ENCODE measurements at regions not wholly inside any gene's neighbourhood (a gene's known extent, or its start where the extent isn't known, plus 50 kb on each side); places are given as distances from the start of the nearest gene placed in this dataset.

DNA sequence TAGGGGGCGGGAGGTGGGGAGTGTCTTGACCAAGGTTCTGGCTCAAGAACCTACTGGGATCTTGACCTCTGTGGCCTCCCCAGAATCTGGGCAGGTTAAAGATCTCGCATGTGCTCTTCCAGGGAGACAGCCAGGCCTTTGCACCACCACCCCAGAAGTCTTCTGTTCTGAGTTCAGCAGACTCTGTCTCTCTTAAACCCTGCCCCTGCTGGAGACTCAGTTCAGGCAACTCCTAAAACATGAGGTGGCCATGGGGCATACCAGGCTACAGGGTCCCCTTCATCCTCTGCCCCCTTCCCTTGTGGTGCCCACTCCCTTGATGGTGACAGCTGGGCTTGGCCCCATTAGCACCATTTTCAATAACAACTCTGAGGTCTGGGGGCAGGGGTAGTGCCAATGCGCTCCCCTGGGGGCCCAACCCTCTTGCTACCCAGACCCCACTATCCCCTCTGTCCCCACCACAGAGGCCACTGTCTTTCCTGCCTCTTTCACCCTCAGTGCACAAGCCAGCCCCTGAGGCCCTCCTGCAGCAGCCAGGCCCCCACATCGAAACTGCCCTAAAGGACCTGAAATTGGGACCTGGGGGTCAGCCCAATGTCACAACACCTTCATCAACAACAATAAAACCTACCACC lies 132.7 kb upstream of the RUNX3 start:
- Histone ChIP-seq H2BK20ac (ENCODE audit: low read depth, low read length, poor library complexity, severe bottlenecking) (no peak overlapping the region), H3K14ac (ENCODE audit: insufficient read depth, low read length) (no peak overlapping the region), H4K20me1 (ENCODE audit: control insufficient read depth, insufficient read depth, insufficient read length) (no peaks in the 10 kb centered on the region), H2BK12ac (ENCODE audit: insufficient read length, low read depth, low read length) (no peak overlapping the region), H3K23ac (ENCODE audit: insufficient read length, low read depth, low read length) (no peak overlapping the region), H2BK15ac (ENCODE audit: low read depth, low read length) (no peak overlapping the region), H3K23me2 (ENCODE audit: insufficient read length, low read depth, low read length, poor library complexity, severe bottlenecking) (no peaks in the 10 kb centered on the region), H4K91ac (ENCODE audit: insufficient read length, low read depth, low read length) (no peak overlapping the region), H2BK5ac (ENCODE audit: insufficient read length, low read length) (no peak overlapping the region), H2BK120ac (ENCODE audit: low read depth, low read length, poor library complexity, severe bottlenecking) (no peak overlapping the region), H2AK5ac (ENCODE audit: insufficient read length, low read length) (no peak overlapping the region), H3K27ac (ENCODE audit: insufficient read length, low read depth, low read length) (no peak overlapping the region), H3K18ac (ENCODE audit: insufficient read length, low read depth, low read length) (no peak overlapping the region), H3K4me2 (ENCODE audit: insufficient read depth, insufficient read length, low read length) (no peak overlapping the region), H4K5ac (ENCODE audit: insufficient read length, low read depth, low read length) (no peak overlapping the region), H3K9ac (ENCODE audit: extremely low read depth, insufficient read length, low read length) (no peak overlapping the region), H3K79me2 (ENCODE audit: insufficient read depth, low read length) (no peaks in the 10 kb centered on the region), H3T11ph (ENCODE audit: low read length) (no peak overlapping the region), H3K4me1 (ENCODE audit: insufficient read depth, low read length) (no peaks in the 10 kb centered on the region), H3K9me3 (ENCODE audit: control insufficient read depth, low read depth, low read length) (no peaks in the 10 kb centered on the region), H3K79me1 (ENCODE audit: insufficient read depth, low read depth, low read length, poor library complexity, severe bottlenecking) (no peaks in the 10 kb centered on the region), H3K56ac (ENCODE audit: insufficient read length, low read depth, low read length) (no peak overlapping the region), H3K4ac (ENCODE audit: low read depth, low read length) (no peak overlapping the region), H2AFZ (ENCODE audit: low read length) (no peak overlapping the region), H3K27me3 (ENCODE audit: insufficient read depth, low read length) (no peaks in the 10 kb centered on the region), H4K8ac (replicated peaks; ENCODE audit: insufficient read length, low read depth, low read length) (no peak overlapping the region)
- Mint-ChIP-seq H3K27me3 (ENCODE audit: low read depth) (peaks cover 9% of the 10 kb centered on the region), H3K27ac (no peak overlapping the region), H3K9me3 (no peaks in the 10 kb centered on the region), H3K4me3 (no peak overlapping the region), H3K4me1 (peaks cover 12 to 21% of the 10 kb centered on the region in 2 experiments), H3K36me3 (ENCODE audit: insufficient read depth in 1 of 3, low read depth in 3 of 3) (no peaks in the 10 kb centered on the region)
- TF ChIP-seq, protein P1, sequence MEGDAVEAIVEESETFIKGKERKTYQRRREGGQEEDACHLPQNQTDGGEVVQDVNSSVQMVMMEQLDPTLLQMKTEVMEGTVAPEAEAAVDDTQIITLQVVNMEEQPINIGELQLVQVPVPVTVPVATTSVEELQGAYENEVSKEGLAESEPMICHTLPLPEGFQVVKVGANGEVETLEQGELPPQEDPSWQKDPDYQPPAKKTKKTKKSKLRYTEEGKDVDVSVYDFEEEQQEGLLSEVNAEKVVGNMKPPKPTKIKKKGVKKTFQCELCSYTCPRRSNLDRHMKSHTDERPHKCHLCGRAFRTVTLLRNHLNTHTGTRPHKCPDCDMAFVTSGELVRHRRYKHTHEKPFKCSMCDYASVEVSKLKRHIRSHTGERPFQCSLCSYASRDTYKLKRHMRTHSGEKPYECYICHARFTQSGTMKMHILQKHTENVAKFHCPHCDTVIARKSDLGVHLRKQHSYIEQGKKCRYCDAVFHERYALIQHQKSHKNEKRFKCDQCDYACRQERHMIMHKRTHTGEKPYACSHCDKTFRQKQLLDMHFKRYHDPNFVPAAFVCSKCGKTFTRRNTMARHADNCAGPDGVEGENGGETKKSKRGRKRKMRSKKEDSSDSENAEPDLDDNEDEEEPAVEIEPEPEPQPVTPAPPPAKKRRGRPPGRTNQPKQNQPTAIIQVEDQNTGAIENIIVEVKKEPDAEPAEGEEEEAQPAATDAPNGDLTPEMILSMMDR (conservative IDR thresholded peaks at IDR 0.05) = no peak
- WGBS (ENCODE audit: extremely low coverage, insufficient read length, low lambda C conversion rate) = no CpG with 5 or more reads among the region's 4 CpGs
- no peak for DNase-seq

Measured in H9 (cell line).